H9 (cell line): ENCODE measurements at regions not wholly inside any gene's neighbourhood (a gene's known extent, or its start where the extent isn't known, plus 50 kb on each side); places are given as distances from the start of the nearest gene placed in this dataset.

ENCODE experiments used
- DNase-seq: peaks from one replicate; pipeline ENCODE4 v3.0.0-alpha.2; 2017
- H2AFZ ChIP-seq: one replicate; pipeline ENCODE4 v1.6.1; 2013; ENCODE audit warnings: mild to moderate bottlenecking, low read length, control low read depth, moderate library complexity
- H2AK5ac ChIP-seq: 2 replicates; pipeline ENCODE4 v1.6.1; 2013; ENCODE audit warnings: low read length, control low read depth, mixed read lengths; ENCODE audit not compliant: insufficient read length
- H2BK120ac ChIP-seq: one replicate; pipeline ENCODE4 v1.6.1; 2013; ENCODE audit warnings: low read depth, mild to moderate bottlenecking, low read length, control low read depth, inconsistent platforms; ENCODE audit not compliant: poor library complexity, severe bottlenecking
- H2BK12ac ChIP-seq: 2 replicates; pipeline ENCODE4 v1.6.1; 2013; ENCODE audit warnings: low read length, control low read depth, mixed read lengths, low read depth; ENCODE audit not compliant: insufficient read length
- H2BK15ac ChIP-seq: 2 replicates; pipeline ENCODE4 v1.6.1; 2013; ENCODE audit warnings: low read depth, low read length, control low read depth
- H2BK20ac ChIP-seq: one replicate; pipeline ENCODE4 v1.6.1; 2013; ENCODE audit warnings: low read depth, mild to moderate bottlenecking, low read length, control low read depth, inconsistent platforms; ENCODE audit not compliant: poor library complexity, severe bottlenecking
- H2BK5ac ChIP-seq: 2 replicates; pipeline ENCODE4 v1.6.1; 2013; ENCODE audit warnings: low read length, control low read depth, mixed read lengths; ENCODE audit not compliant: insufficient read length
- H3K14ac ChIP-seq: 2 replicates; pipeline ENCODE4 v1.6.1; 2013; ENCODE audit warnings: low read length, control low read depth; ENCODE audit not compliant: insufficient read depth
- H3K18ac ChIP-seq: 2 replicates; pipeline ENCODE4 v1.6.1; 2013; ENCODE audit warnings: low read depth, mild to moderate bottlenecking, mixed read lengths, low read length, control low read depth; ENCODE audit not compliant: insufficient read length
- H3K23ac ChIP-seq: 2 replicates; pipeline ENCODE4 v1.6.1; 2013; ENCODE audit warnings: low read length, control low read depth, mixed read lengths, low read depth; ENCODE audit not compliant: insufficient read length
- H3K23me2 ChIP-seq: 2 replicates; pipeline ENCODE4 v1.6.1; 2013; ENCODE audit warnings: low read depth, mild to moderate bottlenecking, mixed read lengths, low read length, control low read depth; ENCODE audit not compliant: insufficient read length, poor library complexity, severe bottlenecking
- H3K27ac ChIP-seq: 2 replicates; pipeline ENCODE4 v1.5.1; 2013; ENCODE audit warnings: low read length, control low read depth, mixed read lengths, low read depth; ENCODE audit not compliant: insufficient read length
- H3K27me3 ChIP-seq: 2 replicates; pipeline ENCODE4 v1.6.1; 2013; ENCODE audit warnings: low read length, control low read depth, inconsistent platforms; ENCODE audit not compliant: insufficient read depth
- H3K4ac ChIP-seq: 2 replicates; pipeline ENCODE4 v1.6.1; 2013; ENCODE audit warnings: low read depth, mild to moderate bottlenecking, control low read depth, inconsistent platforms, low read length, moderate library complexity
- H3K4me1 ChIP-seq: 2 replicates; pipeline ENCODE4 v1.6.1; 2013; ENCODE audit warnings: low read length, control low read depth, inconsistent platforms; ENCODE audit not compliant: insufficient read depth
- H3K4me2 ChIP-seq: 2 replicates; pipeline ENCODE4 v1.6.1; 2013; ENCODE audit warnings: low read length, control low read depth, mixed read lengths; ENCODE audit not compliant: insufficient read length, insufficient read depth
- H3K56ac ChIP-seq: 2 replicates; pipeline ENCODE4 v1.6.1; 2013; ENCODE audit warnings: low read depth, mild to moderate bottlenecking, mixed read lengths, low read length, control low read depth; ENCODE audit not compliant: insufficient read length
- H3K79me1 ChIP-seq: 2 replicates; pipeline ENCODE4 v1.6.1; 2013; ENCODE audit warnings: low read depth, mild to moderate bottlenecking, moderate library complexity, low read length, control low read depth, inconsistent platforms; ENCODE audit not compliant: insufficient read depth, poor library complexity, severe bottlenecking
- H3K79me2 ChIP-seq: 2 replicates; pipeline ENCODE4 v1.6.1; 2013; ENCODE audit warnings: low read length, control low read depth, inconsistent platforms; ENCODE audit not compliant: insufficient read depth
- H3K9ac ChIP-seq: 2 replicates; pipeline ENCODE4 v1.6.1; 2013; ENCODE audit warnings: low read length, control low read depth, mixed read lengths; ENCODE audit not compliant: insufficient read length; ENCODE audit errors: extremely low read depth
- H3K9me3 ChIP-seq: one replicate; pipeline ENCODE4 v1.6.1; 2013; ENCODE audit warnings: low read depth, low read length, inconsistent platforms; ENCODE audit not compliant: control insufficient read depth
- H3T11ph ChIP-seq: one replicate; pipeline ENCODE4 v1.6.1; 2013; ENCODE audit warnings: mild to moderate bottlenecking, low read length, control low read depth, inconsistent platforms
- H4K20me1 ChIP-seq: one replicate; pipeline ENCODE4 v1.6.1; 2013; ENCODE audit not compliant: control insufficient read depth, insufficient read length, insufficient read depth
- H4K5ac ChIP-seq: 2 replicates; pipeline ENCODE4 v1.6.1; 2013; ENCODE audit warnings: low read depth, mild to moderate bottlenecking, mixed read lengths, low read length, control low read depth; ENCODE audit not compliant: insufficient read length
- H4K8ac ChIP-seq: replicated peaks from 2 replicates; pipeline ENCODE4 v1.6.1; 2013; ENCODE audit warnings: low read length, control low read depth, mixed read lengths, low read depth; ENCODE audit not compliant: insufficient read length
- H4K91ac ChIP-seq: 2 replicates; pipeline ENCODE4 v1.6.1; 2013; ENCODE audit warnings: low read depth, mild to moderate bottlenecking, moderate library complexity, mixed read lengths, low read length, control low read depth; ENCODE audit not compliant: insufficient read length
- H3K27ac Mint-ChIP-seq, 3 experiments: 2 replicates in 2 of 3; 3 replicates in 1 of 3; pipeline ENCODE4 v1.8.0; 2020 to 2021; ENCODE audit warnings: mixed read lengths in 3 of 3, mild to moderate bottlenecking in 1 of 3, moderate library complexity in 1 of 3
- H3K27me3 Mint-ChIP-seq: 2 replicates; pipeline ENCODE4 v1.8.0; 2021; ENCODE audit warnings: low read depth, mild to moderate bottlenecking, moderate library complexity, mixed read lengths
- H3K36me3 Mint-ChIP-seq, 3 experiments: 2 replicates in 2 of 3; 3 replicates in 1 of 3; pipeline ENCODE4 v1.8.0; 2020 to 2021; ENCODE audit warnings: low read depth in 3 of 3, mixed read lengths in 3 of 3; ENCODE audit not compliant: insufficient read depth in 1 of 3
- H3K4me1 Mint-ChIP-seq, 2 experiments: 2 replicates each; pipeline ENCODE4 v1.8.0; 2020; ENCODE audit warnings: mixed read lengths in 2 of 2
- H3K4me3 Mint-ChIP-seq, 2 experiments: 2 replicates in 1 of 2; 3 replicates in 1 of 2; pipeline ENCODE4 v1.8.0; 2020 to 2021; ENCODE audit warnings: mild to moderate bottlenecking in 2 of 2, mixed read lengths in 2 of 2, moderate library complexity in 1 of 2
- H3K9me3 Mint-ChIP-seq, 2 experiments: 2 replicates in 1 of 2; 3 replicates in 1 of 2; pipeline ENCODE4 v1.8.0; 2020; ENCODE audit warnings: mild to moderate bottlenecking in 2 of 2, mixed read lengths in 2 of 2, moderate library complexity in 1 of 2
- CTCF ChIP-seq: fragments of 200-600 bp; sonication (generic); conservative IDR thresholded peaks from 3 replicates; pipeline ENCODE4 v1.8.0; 2021; ENCODE audit warnings: antibody characterized with exemption, mild to moderate bottlenecking
- WGBS: extraction: QIAGEN DNeasy Blood & Tissue Kit; methylation state at CpG from one replicate; pipeline ENCODE4 v1.1.7; 2013; ENCODE audit warnings: missing lambda C conversion rate, low lambda C conversion rate, mixed read lengths; ENCODE audit not compliant: insufficient read length; ENCODE audit errors: extremely low coverage; 5-methylcytosine and 5-hydroxymethylcytosine counted together

- no peak overlapping the region for H3K27ac Mint-ChIP-seq
- no peaks in the 10 kb centered on the region for H3K23me2 ChIP-seq
- H2BK12ac ChIP-seq: no peak overlapping the region
- H3K4me1 ChIP-seq: peaks cover 5% of the 10 kb centered on the region; the same call in 1 of the 2 replicates
- no peak overlapping the region for H3K4ac ChIP-seq
- no peak overlapping the region for H3K14ac ChIP-seq
- no peaks in the 10 kb centered on the region for H3K27me3 ChIP-seq
- no peaks in the 10 kb centered on the region for H3K9me3 ChIP-seq
- DNase-seq: no peak
- H2BK15ac ChIP-seq: no peak overlapping the region
- no peak overlapping the region for H4K8ac ChIP-seq
- peaks cover 28% of the 10 kb centered on the region in 2 experiments for H3K4me1 Mint-ChIP-seq
- no CpG with 5 or more reads among the region's 1 CpG for WGBS
- H4K20me1 ChIP-seq: no peaks in the 10 kb centered on the region
- no peak overlapping the region for H2BK20ac ChIP-seq
- no peak overlapping the region for H3T11ph ChIP-seq
- H3K79me1 ChIP-seq: no peaks in the 10 kb centered on the region
- 0 out of 5 replicates have a peak, but pooled peaks cover 0 to 4% of the 10 kb centered on the region in 2 experiments for H3K9me3 Mint-ChIP-seq
- no peak overlapping the region for H3K56ac ChIP-seq
- no peak overlapping the region for H3K4me3 Mint-ChIP-seq
- no peak overlapping the region for H3K27ac ChIP-seq
- no peak overlapping the region for H2AFZ ChIP-seq
- H2BK120ac ChIP-seq: no peak overlapping the region
- H3K36me3 Mint-ChIP-seq: peaks cover 0 to 2% (median 0%) of the 10 kb centered on the region in 3 experiments; a peak in 1 of 7 replicates
- H3K79me2 ChIP-seq: no peaks in the 10 kb centered on the region
- H3K27me3 Mint-ChIP-seq: no peaks in the 10 kb centered on the region; the same call in 1 of the 2 replicates
- H4K5ac ChIP-seq: no peak overlapping the region
- H2BK5ac ChIP-seq: no peak overlapping the region
- no peak overlapping the region for H2AK5ac ChIP-seq
- H3K18ac ChIP-seq: no peak overlapping the region
- no peak for TF ChIP-seq CTCF
- no peak overlapping the region for H3K23ac ChIP-seq
- H4K91ac ChIP-seq: no peak overlapping the region
- H3K9ac ChIP-seq: no peak overlapping the region
- no peak overlapping the region for H3K4me2 ChIP-seq
These were observed 83.5 kb downstream of the KLF6 start for GRCh38 chr10:3701491-3701890.
